SU-DHL-6 (cell line): ENCODE measurements at regions not wholly inside any gene's neighbourhood (a gene's known extent, or its start where the extent isn't known, plus 50 kb on each side); places are given as distances from the start of the nearest gene placed in this dataset.

Source experiments
- CTCF ChIP-seq: fragments of 200-600 bp; sonication (generic); IDR thresholded peaks from one replicate; pipeline ENCODE4 v1.5.1; 2017; ENCODE audit warnings: antibody characterized with exemption, mild to moderate bottlenecking, low read length, moderate library complexity; ENCODE audit not compliant: insufficient read depth, poor library complexity, severe bottlenecking
- EZH2phosphoT487 ChIP-seq: fragments of 200-600 bp; sonication (generic), shearing (Covaris generic); conservative IDR thresholded peaks from 2 replicates; pipeline ENCODE4 v1.6.1; 2018; ENCODE audit warnings: mild to moderate bottlenecking, antibody characterized with exemption, low read length, moderate library complexity, mixed read lengths

GRCh38 chr1:224528900-224529299 is 87.2 kb upstream of the CNIH3 start:
- TF ChIP-seq CTCF (no peak), EZH2phosphoT487 (no peak)
